Cerebellar nuclear complex (tissue), 1 donor: ENCODE measurements at regions not wholly inside any gene's neighbourhood (a gene's known extent, or its start where the extent isn't known, plus 50 kb on each side); places are given as distances from the start of the nearest gene placed in this dataset.
"Not testable (repeated sequence)": the region's sequence is repeated elsewhere in the genome, so short reads cannot be mapped to it uniquely, and the experiment has no call there.

Experiments used
- DNase-seq, 2 experiments: peaks; one replicate each; lab custom pipeline; 2025; lab: John Stamatoyannopoulos, UW

GRCh38 chr2:147197754-147198483, 646.9 kb upstream of the ACVR2A start:
- no peak for DNase-seq

- no peak for DNase-seq
Measured at GRCh38 chr2:147182260-147182659, 662.6 kb upstream of the ACVR2A start.

- no peak for DNase-seq
Measured at GRCh38 chr2:147181351-147182029, 663.3 kb upstream of the ACVR2A start.

- DNase-seq = no peak
Measured at GRCh38 chr2:147177071-147177857, 667.6 kb upstream of the ACVR2A start.

- no peak for DNase-seq
Measured at GRCh38 chr2:147174824-147175254, 670.0 kb upstream of the ACVR2A start.

GRCh38 chr2:147173798-147174197, 671.0 kb upstream of the ACVR2A start:
- no peak for DNase-seq

- no peak for DNase-seq
Measured at GRCh38 chr2:147173189-147173581, 671.6 kb upstream of the ACVR2A start.

GRCh38 chr2:147172493-147173188, 672.2 kb upstream of the ACVR2A start:
- no peak for DNase-seq

- no peak for DNase-seq
Measured at GRCh38 chr2:147171941-147172340, 672.9 kb upstream of the ACVR2A start.

- no peak for DNase-seq
Measured at GRCh38 chr2:147170932-147171331, 673.9 kb upstream of the ACVR2A start.

GRCh38 chr2:147165697-147166382, 679.0 kb upstream of the ACVR2A start:
- DNase-seq = no peak

- DNase-seq = no peak
Measured at GRCh38 chr2:147164563-147164962, 680.3 kb upstream of the ACVR2A start.

- no peak for DNase-seq
Measured at GRCh38 chr2:147161746-147162145, 683.1 kb upstream of the ACVR2A start.

- no peak for DNase-seq
Measured at GRCh38 chr2:147156970-147157369, 687.9 kb upstream of the ACVR2A start.

GRCh38 chr2:147150241-147150635, 694.6 kb upstream of the ACVR2A start:
- no peak for DNase-seq

- DNase-seq = no peak
Measured at GRCh38 chr2:147149575-147150240, 695.1 kb upstream of the ACVR2A start.

GRCh38 chr2:147147802-147148201, 697.0 kb upstream of the ACVR2A start:
- DNase-seq = no peak

GRCh38 chr2:147141930-147142329, 702.9 kb upstream of the ACVR2A start:
- no peak for DNase-seq

- not testable (repeated sequence) for DNase-seq
Measured at GRCh38 chr2:147139732-147140131, 705.1 kb upstream of the ACVR2A start.

- DNase-seq = no peak
Measured at GRCh38 chr2:147137711-147138110, 707.1 kb upstream of the ACVR2A start.

- DNase-seq = no peak
Measured at GRCh38 chr2:147135376-147135775, 709.5 kb upstream of the ACVR2A start.
